H1 (cell line): ENCODE measurements at regions not wholly inside any gene's neighbourhood (a gene's known extent, or its start where the extent isn't known, plus 50 kb on each side); places are given as distances from the start of the nearest gene placed in this dataset.

Source experiments
- CTCF ChIA-PET: fragments of 300-600 bp; sonication (Branson Sonifier 250); formaldehyde crosslinking; loops from one replicate; lab custom pipeline; 2021; ENCODE audit not compliant: partially characterized antibody; lab: Charles Lee
- POLR2A ChIA-PET: fragments of 300-600 bp; sonication (Branson Sonifier 250); formaldehyde crosslinking; loops from one replicate; lab custom pipeline; 2021; ENCODE audit warnings: inconsistent platforms; ENCODE audit not compliant: partially characterized antibody; lab: Charles Lee
- DNase-seq, 2 experiments: peaks; one replicate each; pipeline versions ENCODE4 v3.0.0 to v3.0.0-alpha.2; 2010 to 2022; ENCODE audit warnings: low spot score in 2 of 2, low read depth in 1 of 2, mixed read lengths in 1 of 2
- FAIRE-seq: peaks from 2 replicates; lab custom pipeline; 2011; peaks lifted over from hg19 to GRCh38; lab: Jason Lieb, UNC
- H2AFZ ChIP-seq: 2 replicates; pipeline ENCODE4 v1.8.1; 2012; ENCODE audit warnings: low read length, inconsistent platforms
- H2AK5ac ChIP-seq: 2 replicates; pipeline ENCODE4 v1.6.1; 2013; ENCODE audit warnings: low read depth, low read length
- H2BK120ac ChIP-seq: replicated peaks from 2 replicates; pipeline ENCODE3; 2013; ENCODE audit warnings: low read depth, low read length, inconsistent platforms
- H2BK12ac ChIP-seq: 2 replicates; pipeline ENCODE4 v1.6.1; 2013; ENCODE audit warnings: low read depth, low read length
- H2BK15ac ChIP-seq: 2 replicates; pipeline ENCODE4 v1.6.1; 2013; ENCODE audit warnings: low read length
- H2BK20ac ChIP-seq: 2 replicates; pipeline ENCODE4 v1.6.1; 2013; ENCODE audit warnings: low read length
- H2BK5ac ChIP-seq: 2 replicates; pipeline ENCODE4 v1.6.1; 2013; ENCODE audit warnings: low read depth, low read length
- H3K14ac ChIP-seq: 2 replicates; pipeline ENCODE4 v1.6.1; 2013; ENCODE audit warnings: inconsistent platforms; ENCODE audit not compliant: insufficient read length
- H3K18ac ChIP-seq: 2 replicates; pipeline ENCODE4 v1.6.1; 2013; ENCODE audit warnings: low read length; ENCODE audit errors: extremely low read depth
- H3K23ac ChIP-seq: 2 replicates; pipeline ENCODE4 v1.6.1; 2013; ENCODE audit warnings: inconsistent platforms; ENCODE audit not compliant: insufficient read length
- H3K23me2 ChIP-seq: 2 replicates; pipeline ENCODE4 v1.6.1; 2013; ENCODE audit warnings: low read depth, low read length
- H3K27ac ChIP-seq: 2 replicates; pipeline ENCODE4 v1.6.1; 2011; ENCODE audit warnings: low read depth, low read length, inconsistent platforms
- H3K27me3 ChIP-seq, 4 experiments: replicated peaks in 1 of 4; 1 replicate in 1 of 4; 2 replicates in 3 of 4; pipeline versions ENCODE4 v1.6.1 to v1.8.1; 2011 to 2013; ENCODE audit warnings: low read length in 3 of 4, mild to moderate bottlenecking in 3 of 4, inconsistent platforms in 2 of 4, mixed read lengths in 2 of 4, moderate library complexity in 1 of 4; ENCODE audit not compliant: control insufficient read depth in 3 of 4, insufficient read depth in 3 of 4; ENCODE audit errors: extremely low read depth in 1 of 4
- H3K36me3 ChIP-seq, 4 experiments: 2 replicates each; pipeline versions ENCODE4 v1.6.1 to v1.8.1; 2011 to 2013; ENCODE audit warnings: mild to moderate bottlenecking in 4 of 4, low read length in 3 of 4, moderate library complexity in 2 of 4, control low read depth in 1 of 4, inconsistent platforms in 1 of 4; ENCODE audit not compliant: insufficient read depth in 4 of 4, control insufficient read depth in 2 of 4
- H3K4ac ChIP-seq: replicated peaks from 2 replicates; pipeline ENCODE3; 2013; ENCODE audit warnings: low read length, low read depth, mixed read lengths, inconsistent platforms; ENCODE audit not compliant: insufficient read length
- H3K4me1 ChIP-seq, 4 experiments: replicated peaks in 1 of 4; 1 replicate in 1 of 4; 2 replicates in 3 of 4; pipeline versions ENCODE4 v1.6.1 to v1.8.1; 2011 to 2013; ENCODE audit warnings: low read length in 3 of 4, inconsistent platforms in 2 of 4, mixed read lengths in 1 of 4; ENCODE audit not compliant: insufficient read depth in 4 of 4, control insufficient read depth in 3 of 4
- H3K4me2 ChIP-seq, 2 experiments: 2 replicates each; pipeline versions ENCODE4 v1.6.1 to v1.8.1; 2011 to 2013; ENCODE audit warnings: low read depth in 2 of 2, low read length in 2 of 2, control low read depth in 1 of 2, inconsistent platforms in 1 of 2, mild to moderate bottlenecking in 1 of 2; ENCODE audit not compliant: insufficient read depth in 1 of 2
- H3K4me3 ChIP-seq, 4 experiments: fragments of 200-600, 300-600 bp in 1 of 4; sonication (generic), shearing (Covaris generic), sonication (Bioruptor Twin) in 1 of 4; 2 replicates each; pipeline versions ENCODE4 v1.5.1 to v1.8.1; 2011 to 2016; ENCODE audit warnings: low read length in 4 of 4, low read depth in 3 of 4, control low read depth in 2 of 4, inconsistent platforms in 2 of 4, mild to moderate bottlenecking in 2 of 4, mixed read lengths in 1 of 4, moderate library complexity in 1 of 4; ENCODE audit not compliant: insufficient read depth in 2 of 4; ENCODE audit errors: extremely low read depth in 1 of 4
- H3K56ac ChIP-seq: replicated peaks from 2 replicates; pipeline ENCODE3; 2013; ENCODE audit warnings: low read depth, mild to moderate bottlenecking, mixed read lengths, low read length, inconsistent platforms; ENCODE audit not compliant: insufficient read length
- H3K79me1 ChIP-seq: 2 replicates; pipeline ENCODE4 v1.6.1; 2013; ENCODE audit warnings: low read depth, low read length, control low read depth
- H3K79me2 ChIP-seq, 2 experiments: 2 replicates each; pipeline versions ENCODE4 v1.6.1 to v1.8.1; 2012 to 2013; ENCODE audit warnings: low read length in 2 of 2, mild to moderate bottlenecking in 2 of 2, inconsistent platforms in 1 of 2; ENCODE audit not compliant: insufficient read depth in 2 of 2, control insufficient read depth in 1 of 2
- H3K9ac ChIP-seq, 4 experiments: replicated peaks in 1 of 4; 1 replicate in 1 of 4; 2 replicates in 3 of 4; pipeline versions ENCODE4 v1.6.1 to v1.8.1; 2011 to 2013; ENCODE audit warnings: low read depth in 3 of 4, low read length in 3 of 4, control low read depth in 2 of 4, mild to moderate bottlenecking in 2 of 4, moderate library complexity in 2 of 4, inconsistent platforms in 1 of 4; ENCODE audit errors: extremely low read depth in 1 of 4
- H3K9me3 ChIP-seq, 2 experiments: 2 replicates each; pipeline versions ENCODE4 v1.6.1 to v1.8.1; 2012 to 2013; ENCODE audit warnings: mild to moderate bottlenecking in 2 of 2, moderate library complexity in 2 of 2, control low read depth in 1 of 2, inconsistent platforms in 1 of 2, low read depth in 1 of 2, low read length in 1 of 2, mixed read lengths in 1 of 2; ENCODE audit not compliant: insufficient read depth in 2 of 2
- H4K20me1 ChIP-seq, 2 experiments: replicated peaks in 1 of 2; 2 replicates each; pipeline versions ENCODE3 to v1.8.1; 2011 to 2013; ENCODE audit warnings: inconsistent platforms in 2 of 2, low read length in 2 of 2, mild to moderate bottlenecking in 1 of 2; ENCODE audit not compliant: insufficient read depth in 2 of 2, control insufficient read depth in 1 of 2
- H4K5ac ChIP-seq: 2 replicates; pipeline ENCODE4 v1.6.1; 2013; ENCODE audit warnings: low read length, low read depth, mixed read lengths, inconsistent platforms; ENCODE audit not compliant: insufficient read length
- H4K8ac ChIP-seq: 2 replicates; pipeline ENCODE4 v1.8.0; 2013; ENCODE audit warnings: mild to moderate bottlenecking, moderate library complexity, low read length, inconsistent platforms; ENCODE audit not compliant: insufficient read depth; ENCODE audit errors: extremely low read depth
- H4K91ac ChIP-seq: replicated peaks from 2 replicates; pipeline ENCODE3; 2013; ENCODE audit warnings: low read length, mixed read lengths, inconsistent platforms; ENCODE audit not compliant: insufficient read length
- EP300 ChIP-seq, 2 experiments: IDR thresholded peaks; 1 replicate in 1 of 2; 2 replicates in 1 of 2; pipeline ENCODE4 v1.6.1; 2011 to 2012; ENCODE audit warnings: low read depth in 2 of 2, low read length in 2 of 2, mild to moderate bottlenecking in 2 of 2, borderline replicate concordance in 1 of 2, inconsistent platforms in 1 of 2, moderate library complexity in 1 of 2
- PHF8 ChIP-seq: fragments of 200-600 bp; sonication (generic); conservative IDR thresholded peaks from 2 replicates; pipeline ENCODE4 v1.7.1; 2012; ENCODE audit warnings: low read depth, mild to moderate bottlenecking, inconsistent platforms, low read length, moderate library complexity
- TCF12 ChIP-seq: IDR thresholded peaks from 2 replicates; pipeline ENCODE4 v1.6.1; 2011; ENCODE audit warnings: low read depth, mild to moderate bottlenecking, low read length
- WGBS, 2 experiments: shearing (Covaris generic) in 1 of 2; methylation state at CpG; one replicate each; pipeline versions ENCODE4 v1.1.6 to v1.1.7; 2013 to 2015; ENCODE audit warnings: low lambda C conversion rate in 2 of 2, mixed read lengths in 2 of 2, inconsistent platforms in 1 of 2, low coverage in 1 of 2, missing lambda C conversion rate in 1 of 2; ENCODE audit not compliant: insufficient replicate concordance in 2 of 2, insufficient coverage in 1 of 2, insufficient read length in 1 of 2; ENCODE audit errors: extremely low coverage in 1 of 2, missing lambda C conversion rate in 1 of 2; 5-methylcytosine and 5-hydroxymethylcytosine counted together

GRCh38 chr6:14912706-14913105 lies 333.2 kb upstream of the JARID2 start:
- no peaks in the 10 kb centered on the region for H3K9me3 ChIP-seq
- H2BK5ac ChIP-seq, result no peak overlapping the region
- H3K79me1 ChIP-seq, result peaks cover 11% of the 10 kb centered on the region; the same call in 1 of the 2 replicates
- DNase-seq (no peak), FAIRE-seq (no peak)
- H2BK12ac ChIP-seq, result no peak overlapping the region
- ChIA-PET CTCF (interaction anchor here (0.6 to 1.2 kb wide), 2 partner anchors 28 to 142 kb away, joined by 3 to 6 read pairs; no protein-coding TSS in a partner anchor), POLR2A (interaction anchor here (0.9 kb wide), 2 partner anchors 9 to 53 kb away, joined by 3 read pairs; no protein-coding TSS in a partner anchor)
- WGBS, 2 experiments, result 100% methylated on average over 2 of the region's 2 CpGs; no CpG with 5 or more reads in 1 of the 2 experiments
- no peaks in the 10 kb centered on the region for H3K36me3 ChIP-seq
- H2AFZ ChIP-seq, result no peak overlapping the region
- no peak overlapping the region for H2AK5ac ChIP-seq
- H3K56ac ChIP-seq, result no peak overlapping the region
- H3K27me3 ChIP-seq, result no peaks in the 10 kb centered on the region
- H2BK20ac ChIP-seq, result no peak overlapping the region
- H3K79me2 ChIP-seq, result no peaks in the 10 kb centered on the region
- H2BK15ac ChIP-seq, result no peak overlapping the region
- no peak overlapping the region for H3K4me2 ChIP-seq
- H3K14ac ChIP-seq, result no peak overlapping the region
- no peak overlapping the region for H3K4me3 ChIP-seq
- TF ChIP-seq TCF12 (no peak), PHF8 (no peak), EP300 (IDR thresholded peaks at IDR 0.05; ENCODE audit: borderline replicate concordance in 1 of 2, low read depth in 2 of 2, low read length in 2 of 2) (no peak)
- no peaks in the 10 kb centered on the region for H3K23me2 ChIP-seq
- no peak overlapping the region for H4K8ac ChIP-seq
- H3K4ac ChIP-seq, result no peak overlapping the region
- no peak overlapping the region for H3K18ac ChIP-seq
- no peak overlapping the region for H4K91ac ChIP-seq
- no peak overlapping the region for H3K27ac ChIP-seq
- no peak overlapping the region for H4K5ac ChIP-seq
- peaks cover 0 to 4% (median 1%) of the 10 kb centered on the region in 4 experiments; a peak in 2 of 7 replicates for H3K4me1 ChIP-seq
- no peak overlapping the region for H3K9ac ChIP-seq
- H3K23ac ChIP-seq, result no peak overlapping the region
- H4K20me1 ChIP-seq, result no peaks in the 10 kb centered on the region
- H2BK120ac ChIP-seq, result no peak overlapping the region
